GM23338 (cell line): ENCODE measurements at regions not wholly inside any gene's neighbourhood (a gene's known extent, or its start where the extent isn't known, plus 50 kb on each side); places are given as distances from the start of the nearest gene placed in this dataset.
"Not testable (repeated sequence)": the region's sequence is repeated elsewhere in the genome, so short reads cannot be mapped to it uniquely, and the experiment has no call there.

ENCODE experiments used
- ATAC-seq: fragments of 200-7000 bp; cut with Tn5 transposase; 3 replicates; pipeline ENCODE4 v1.9.1; 2020
- DNase-seq: peaks from one replicate; pipeline ENCODE4 v3.0.0-alpha.2; 2015; ENCODE audit warnings: low spot score
- H2AFZ ChIP-seq: fragments of 200-600 bp; sonication (generic); 2 replicates; pipeline ENCODE4 v1.8.0; 2016; ENCODE audit warnings: antibody characterized with exemption, mild to moderate bottlenecking, moderate library complexity
- H3F3A ChIP-seq: fragments of 200-600 bp; sonication (generic); replicated peaks from 2 replicates; pipeline ENCODE4 v1.8.0; 2017; ENCODE audit warnings: antibody characterized with exemption, mixed run types, low read depth
- H3K27ac ChIP-seq: fragments of 200-600 bp; sonication (generic); 2 replicates; pipeline ENCODE4 v1.6.1; 2016; ENCODE audit warnings: low read depth
- H3K27me3 ChIP-seq: fragments of 200-600 bp; sonication (generic); 2 replicates; pipeline ENCODE4 v1.8.0; 2016; ENCODE audit warnings: mild to moderate bottlenecking, mixed run types, moderate library complexity; ENCODE audit not compliant: insufficient read depth
- H3K36me3 ChIP-seq: fragments of 200-600 bp; sonication (generic); 2 replicates; pipeline ENCODE4 v1.8.0; 2016; ENCODE audit warnings: mild to moderate bottlenecking; ENCODE audit not compliant: insufficient read depth
- H3K4me1 ChIP-seq: fragments of 200-600 bp; sonication (generic); 2 replicates; pipeline ENCODE4 v1.8.0; 2016; ENCODE audit warnings: mild to moderate bottlenecking, moderate library complexity; ENCODE audit not compliant: insufficient read depth
- H3K4me2 ChIP-seq: fragments of 200-600 bp; sonication (generic); 2 replicates; pipeline ENCODE4 v1.7.1; 2017; ENCODE audit warnings: mixed run types
- H3K4me3 ChIP-seq: fragments of 200-600 bp; sonication (generic); 2 replicates; pipeline ENCODE4 v1.6.1; 2016; ENCODE audit warnings: mixed run types
- H3K79me2 ChIP-seq: fragments of 200-600 bp; sonication (generic); replicated peaks from 2 replicates; pipeline ENCODE4 v1.8.0; 2017; ENCODE audit warnings: mild to moderate bottlenecking; ENCODE audit not compliant: insufficient read depth
- H3K9me2 ChIP-seq: fragments of 200-600 bp; sonication (generic); 2 replicates; pipeline ENCODE4 v1.8.0; 2017; ENCODE audit not compliant: insufficient read depth
- H4K20me1 ChIP-seq: fragments of 200-600 bp; sonication (generic); replicated peaks from 2 replicates; pipeline ENCODE4 v1.8.0; 2017; ENCODE audit warnings: mild to moderate bottlenecking; ENCODE audit not compliant: insufficient read depth
- H3K27ac Mint-ChIP-seq: 2 replicates; pipeline ENCODE4 v1.8.0; 2020; ENCODE audit warnings: inconsistent platforms, mild to moderate bottlenecking, moderate library complexity, mixed read lengths
- H3K27me3 Mint-ChIP-seq: 3 replicates; pipeline ENCODE4 v1.8.0; 2022; ENCODE audit warnings: low read depth, mild to moderate bottlenecking, moderate library complexity, mixed read lengths, inconsistent platforms; ENCODE audit not compliant: insufficient read depth, poor library complexity
- H3K36me3 Mint-ChIP-seq: 3 replicates; pipeline ENCODE4 v1.8.0; 2021; ENCODE audit warnings: low read depth, mild to moderate bottlenecking, inconsistent platforms, moderate library complexity, mixed read lengths
- H3K4me1 Mint-ChIP-seq: 3 replicates; pipeline ENCODE4 v1.8.0; 2020; ENCODE audit warnings: mild to moderate bottlenecking, inconsistent platforms, mixed read lengths
- H3K4me3 Mint-ChIP-seq: 3 replicates; pipeline ENCODE4 v1.8.0; 2021; ENCODE audit warnings: moderate library complexity, mild to moderate bottlenecking, inconsistent platforms, mixed read lengths
- H3K9me3 Mint-ChIP-seq: 3 replicates; pipeline ENCODE4 v1.8.0; 2020; ENCODE audit warnings: moderate library complexity, mild to moderate bottlenecking, inconsistent platforms, mixed read lengths
- EZH2phosphoT487 ChIP-seq: fragments of 200-600 bp; sonication (generic); IDR thresholded peaks from one replicate; pipeline ENCODE4 v1.8.1; 2018; ENCODE audit warnings: antibody characterized with exemption; ENCODE audit not compliant: unreplicated experiment
- JUNB ChIP-seq: IDR thresholded peaks from one replicate; pipeline ENCODE4 v1.6.1; 2016; ENCODE audit warnings: antibody characterized with exemption; ENCODE audit not compliant: unreplicated experiment
- NANOG ChIP-seq: IDR thresholded peaks from 2 replicates; pipeline ENCODE4 v1.6.1; 2016; ENCODE audit warnings: antibody characterized with exemption, borderline replicate concordance
- POLR2AphosphoS5 ChIP-seq: IDR thresholded peaks from 2 replicates; pipeline ENCODE4 v1.6.1; 2016; ENCODE audit warnings: antibody characterized with exemption, low read depth
- REST ChIP-seq: IDR thresholded peaks from one replicate; pipeline ENCODE4 v1.6.1; 2018; ENCODE audit warnings: antibody characterized with exemption; ENCODE audit not compliant: unreplicated experiment
- STAT1 ChIP-seq: IDR thresholded peaks from one replicate; pipeline ENCODE4 v1.6.1; 2016; ENCODE audit warnings: antibody characterized with exemption; ENCODE audit not compliant: unreplicated experiment
- ZNF114 ChIP-seq: fragments of 250-450 bp; sonication (Bioruptor Pico); IDR thresholded peaks from 2 replicates; pipeline ENCODE4 v1.5.0; 2020; ENCODE audit warnings: mild to moderate bottlenecking, moderate library complexity
- ZNF331 ChIP-seq: fragments of 250-450 bp; sonication (Bioruptor Pico); IDR thresholded peaks from 2 replicates; pipeline ENCODE4 v1.5.0; 2020; ENCODE audit warnings: low read depth, mild to moderate bottlenecking, moderate library complexity
- TF ChIP-seq, protein P1 (sequence below), 2 experiments: fragments of 200-600 bp in 1 of 2; sonication (generic) in 1 of 2; conservative IDR thresholded peaks; 2 replicates each; pipeline versions ENCODE4 v1.5.1 to v1.6.1; 2016 to 2017; ENCODE audit warnings: antibody characterized with exemption in 2 of 2, low read depth in 2 of 2, mild to moderate bottlenecking in 2 of 2, moderate library complexity in 1 of 2

- no peak for ATAC-seq
- H3K9me3 Mint-ChIP-seq, result peaks cover 31% of the 10 kb centered on the region
Measured at GRCh38 chr10:16020836-16021235, 160.5 kb upstream of the MINDY3 start.

DNA sequence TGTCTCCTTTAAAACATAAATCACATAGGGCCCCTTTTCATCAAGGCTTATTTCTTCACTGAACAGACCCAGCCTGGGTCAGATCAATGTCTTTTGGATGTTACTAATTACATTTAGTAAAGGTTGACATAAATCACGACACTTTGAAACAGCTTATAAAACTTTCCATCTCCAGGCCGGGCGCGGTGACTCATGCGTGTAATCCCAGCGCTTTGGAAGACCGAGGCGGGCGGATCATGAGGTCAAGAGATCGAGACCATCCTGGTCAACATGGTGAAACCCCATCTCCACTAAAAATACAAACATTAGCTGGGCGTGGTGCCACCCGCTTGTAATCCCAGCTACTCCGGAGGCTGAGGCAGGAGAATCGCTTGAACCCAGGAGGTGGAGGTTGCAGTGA lies 166.5 kb upstream of the MINDY3 start:
- not testable (repeated sequence) for H3K9me2 ChIP-seq, H3K4me3 ChIP-seq, DNase-seq, H3K27ac ChIP-seq, H3K9me3 Mint-ChIP-seq, H3K79me2 ChIP-seq, H3K36me3 ChIP-seq, H3K36me3 Mint-ChIP-seq, H3K4me1 ChIP-seq, H3F3A ChIP-seq, H2AFZ ChIP-seq, H3K4me3 Mint-ChIP-seq, H3K27me3 ChIP-seq, H4K20me1 ChIP-seq, ATAC-seq, H3K27ac Mint-ChIP-seq, H3K4me2 ChIP-seq, H3K27me3 Mint-ChIP-seq, H3K4me1 Mint-ChIP-seq

More at GRCh38 chr10:16020836-16021235, 160.5 kb upstream of the MINDY3 start:
- Mint-ChIP-seq H3K36me3 (peaks cover 12% of the 10 kb centered on the region), H3K4me3 (no peak overlapping the region), H3K27me3 (no peaks in the 10 kb centered on the region), H3K4me1 (no peaks in the 10 kb centered on the region), H3K27ac (no peak overlapping the region)
- Histone ChIP-seq H3K27me3 (no peaks in the 10 kb centered on the region), H3F3A (no peaks in the 10 kb centered on the region), H3K36me3 (no peaks in the 10 kb centered on the region), H3K27ac (no peak overlapping the region), H2AFZ (no peak overlapping the region), H3K4me2 (no peak overlapping the region), H4K20me1 (no peaks in the 10 kb centered on the region), H3K9me2 (no peaks in the 10 kb centered on the region), H3K79me2 (no peaks in the 10 kb centered on the region), H3K4me3 (no peak overlapping the region), H3K4me1 (no peaks in the 10 kb centered on the region)
- TF ChIP-seq ZNF331 (no peak), EZH2phosphoT487 (no peak), REST (no peak), ZNF114 (CRISPR knock-in tag) (no peak)
- TF ChIP-seq, protein P1, sequence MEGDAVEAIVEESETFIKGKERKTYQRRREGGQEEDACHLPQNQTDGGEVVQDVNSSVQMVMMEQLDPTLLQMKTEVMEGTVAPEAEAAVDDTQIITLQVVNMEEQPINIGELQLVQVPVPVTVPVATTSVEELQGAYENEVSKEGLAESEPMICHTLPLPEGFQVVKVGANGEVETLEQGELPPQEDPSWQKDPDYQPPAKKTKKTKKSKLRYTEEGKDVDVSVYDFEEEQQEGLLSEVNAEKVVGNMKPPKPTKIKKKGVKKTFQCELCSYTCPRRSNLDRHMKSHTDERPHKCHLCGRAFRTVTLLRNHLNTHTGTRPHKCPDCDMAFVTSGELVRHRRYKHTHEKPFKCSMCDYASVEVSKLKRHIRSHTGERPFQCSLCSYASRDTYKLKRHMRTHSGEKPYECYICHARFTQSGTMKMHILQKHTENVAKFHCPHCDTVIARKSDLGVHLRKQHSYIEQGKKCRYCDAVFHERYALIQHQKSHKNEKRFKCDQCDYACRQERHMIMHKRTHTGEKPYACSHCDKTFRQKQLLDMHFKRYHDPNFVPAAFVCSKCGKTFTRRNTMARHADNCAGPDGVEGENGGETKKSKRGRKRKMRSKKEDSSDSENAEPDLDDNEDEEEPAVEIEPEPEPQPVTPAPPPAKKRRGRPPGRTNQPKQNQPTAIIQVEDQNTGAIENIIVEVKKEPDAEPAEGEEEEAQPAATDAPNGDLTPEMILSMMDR (conservative IDR thresholded peaks at IDR 0.05; ENCODE audit: low read depth in 2 of 2), result no peak
- no peak for DNase-seq

DNA sequence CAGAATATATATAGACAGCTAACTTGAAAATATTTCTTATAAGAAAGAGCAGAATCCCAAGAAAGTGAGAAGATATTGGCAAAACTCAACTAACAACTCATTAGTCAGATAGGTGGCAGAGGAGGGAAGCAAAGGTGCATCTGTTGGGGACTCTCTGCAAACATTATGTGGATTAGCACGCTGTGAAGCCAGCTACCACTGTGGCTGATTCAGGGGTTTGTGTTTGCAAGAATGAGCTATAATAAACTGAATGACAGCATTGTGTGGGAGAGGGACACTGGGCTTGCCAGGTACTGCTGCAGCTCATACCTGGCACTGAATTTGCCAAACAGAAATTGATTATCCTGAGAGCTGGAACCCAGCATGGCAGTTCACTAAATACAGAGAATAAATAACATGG lies 170.3 kb upstream of the MINDY3 start:
- H3K4me2 ChIP-seq, result no peak overlapping the region
- no peaks in the 10 kb centered on the region for H4K20me1 ChIP-seq
- H3K4me3 ChIP-seq, result no peak overlapping the region
- H3K27ac Mint-ChIP-seq, result no peak overlapping the region
- H3F3A ChIP-seq, result no peaks in the 10 kb centered on the region
- no peaks in the 10 kb centered on the region for H3K36me3 ChIP-seq
- H3K27me3 Mint-ChIP-seq, result peaks cover 2% of the 10 kb centered on the region
- DNase-seq (peak; percentile 3), ATAC-seq (no peak)
- H3K4me1 ChIP-seq, result no peaks in the 10 kb centered on the region
- H3K79me2 ChIP-seq, result no peaks in the 10 kb centered on the region
- no peaks in the 10 kb centered on the region for H3K27me3 ChIP-seq
- H3K9me3 Mint-ChIP-seq, result no peaks in the 10 kb centered on the region
- no peaks in the 10 kb centered on the region for H3K9me2 ChIP-seq
- H3K36me3 Mint-ChIP-seq, result no peaks in the 10 kb centered on the region
- H3K4me3 Mint-ChIP-seq, result no peak overlapping the region
- H2AFZ ChIP-seq, result peak overlapping the region; percentile 47; the same call in 1 of the 2 replicates
- H3K4me1 Mint-ChIP-seq, result peaks cover 7% of the 10 kb centered on the region; the same call in 2 of the 3 replicates
- H3K27ac ChIP-seq, result no peak overlapping the region
- TF ChIP-seq JUNB, result no peak
- no peak for TF ChIP-seq STAT1
- TF ChIP-seq NANOG, result no peak
- no peak for TF ChIP-seq REST
- TF ChIP-seq ZNF331, result no peak
- TF ChIP-seq POLR2AphosphoS5, result no peak
